ENCODE measurements at regions not wholly inside any gene's neighbourhood (a gene's known extent, or its start where the extent isn't known, plus 50 kb on each side); places are given as distances from the start of the nearest gene placed in this dataset.

DNA sequence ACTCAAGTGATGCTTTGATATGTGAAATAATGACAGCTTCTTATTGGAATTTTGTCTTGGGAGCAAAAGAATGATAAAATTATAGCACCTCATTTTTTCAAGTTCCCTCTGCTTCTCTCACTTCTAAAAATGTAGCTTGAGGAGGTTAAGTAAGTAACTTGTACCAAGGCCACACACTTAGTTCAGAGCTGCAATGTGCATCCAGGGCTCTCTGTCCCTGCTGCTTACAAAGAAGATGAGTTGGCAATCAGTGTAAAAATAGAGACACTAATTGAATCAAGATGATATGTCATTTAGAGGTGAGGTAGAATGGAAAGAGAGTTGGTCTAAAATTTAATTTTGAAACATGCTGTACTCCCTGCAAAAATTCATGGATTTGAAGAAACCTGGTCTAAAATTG, 312.0 kb upstream of the TNP1 start:
- TF ChIP-seq, protein P1, sequence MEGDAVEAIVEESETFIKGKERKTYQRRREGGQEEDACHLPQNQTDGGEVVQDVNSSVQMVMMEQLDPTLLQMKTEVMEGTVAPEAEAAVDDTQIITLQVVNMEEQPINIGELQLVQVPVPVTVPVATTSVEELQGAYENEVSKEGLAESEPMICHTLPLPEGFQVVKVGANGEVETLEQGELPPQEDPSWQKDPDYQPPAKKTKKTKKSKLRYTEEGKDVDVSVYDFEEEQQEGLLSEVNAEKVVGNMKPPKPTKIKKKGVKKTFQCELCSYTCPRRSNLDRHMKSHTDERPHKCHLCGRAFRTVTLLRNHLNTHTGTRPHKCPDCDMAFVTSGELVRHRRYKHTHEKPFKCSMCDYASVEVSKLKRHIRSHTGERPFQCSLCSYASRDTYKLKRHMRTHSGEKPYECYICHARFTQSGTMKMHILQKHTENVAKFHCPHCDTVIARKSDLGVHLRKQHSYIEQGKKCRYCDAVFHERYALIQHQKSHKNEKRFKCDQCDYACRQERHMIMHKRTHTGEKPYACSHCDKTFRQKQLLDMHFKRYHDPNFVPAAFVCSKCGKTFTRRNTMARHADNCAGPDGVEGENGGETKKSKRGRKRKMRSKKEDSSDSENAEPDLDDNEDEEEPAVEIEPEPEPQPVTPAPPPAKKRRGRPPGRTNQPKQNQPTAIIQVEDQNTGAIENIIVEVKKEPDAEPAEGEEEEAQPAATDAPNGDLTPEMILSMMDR (IDR thresholded peaks at IDR 0.05; ENCODE audit: insufficient read depth, low read depth, low read length) = no peak
- TF ChIP-seq EZH2 (IDR thresholded peaks at IDR 0.05; ENCODE audit: insufficient read depth, low read length) = no peak
